ENCODE measurements at regions not wholly inside any gene's neighbourhood (a gene's known extent, or its start where the extent isn't known, plus 50 kb on each side); places are given as distances from the start of the nearest gene placed in this dataset.

DNA sequence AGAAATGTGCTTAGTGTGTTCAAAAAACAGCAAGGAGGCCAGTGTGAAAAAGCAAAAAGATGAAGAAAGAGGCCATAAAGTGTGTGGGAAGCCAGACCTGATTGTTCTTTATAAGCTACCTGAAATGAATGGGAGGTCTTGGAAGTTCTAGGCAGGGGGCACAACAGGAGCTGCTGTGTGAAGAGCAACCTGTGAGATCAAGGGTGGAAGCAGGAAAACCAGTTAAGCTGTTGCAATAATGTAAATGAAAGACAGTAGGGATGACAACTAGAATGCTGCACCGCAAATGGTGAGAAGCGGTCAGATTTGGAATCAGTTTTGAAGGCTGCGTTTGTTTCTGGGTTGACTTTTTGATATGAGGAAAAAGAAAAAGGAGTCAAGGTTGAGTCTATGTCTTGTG, 123.5 kb downstream of the TMEM144 start:
- TF ChIP-seq, protein P1, sequence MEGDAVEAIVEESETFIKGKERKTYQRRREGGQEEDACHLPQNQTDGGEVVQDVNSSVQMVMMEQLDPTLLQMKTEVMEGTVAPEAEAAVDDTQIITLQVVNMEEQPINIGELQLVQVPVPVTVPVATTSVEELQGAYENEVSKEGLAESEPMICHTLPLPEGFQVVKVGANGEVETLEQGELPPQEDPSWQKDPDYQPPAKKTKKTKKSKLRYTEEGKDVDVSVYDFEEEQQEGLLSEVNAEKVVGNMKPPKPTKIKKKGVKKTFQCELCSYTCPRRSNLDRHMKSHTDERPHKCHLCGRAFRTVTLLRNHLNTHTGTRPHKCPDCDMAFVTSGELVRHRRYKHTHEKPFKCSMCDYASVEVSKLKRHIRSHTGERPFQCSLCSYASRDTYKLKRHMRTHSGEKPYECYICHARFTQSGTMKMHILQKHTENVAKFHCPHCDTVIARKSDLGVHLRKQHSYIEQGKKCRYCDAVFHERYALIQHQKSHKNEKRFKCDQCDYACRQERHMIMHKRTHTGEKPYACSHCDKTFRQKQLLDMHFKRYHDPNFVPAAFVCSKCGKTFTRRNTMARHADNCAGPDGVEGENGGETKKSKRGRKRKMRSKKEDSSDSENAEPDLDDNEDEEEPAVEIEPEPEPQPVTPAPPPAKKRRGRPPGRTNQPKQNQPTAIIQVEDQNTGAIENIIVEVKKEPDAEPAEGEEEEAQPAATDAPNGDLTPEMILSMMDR (IDR thresholded peaks at IDR 0.05 in 2 of 3, conservative IDR thresholded peaks at IDR 0.05 in 1 of 3; ENCODE audit: borderline replicate concordance in 1 of 3, insufficient read depth in 1 of 3, low read depth in 2 of 3, low read length in 2 of 3) = no peak
- no peak for TF ChIP-seq EZH2 (IDR thresholded peaks at IDR 0.05)
- TF ChIP-seq YY1 (IDR thresholded peaks at IDR 0.05; ENCODE audit: extremely low read depth, insufficient replicate concordance, low read depth, low read length) = no peak
- TF ChIP-seq, protein P2, sequence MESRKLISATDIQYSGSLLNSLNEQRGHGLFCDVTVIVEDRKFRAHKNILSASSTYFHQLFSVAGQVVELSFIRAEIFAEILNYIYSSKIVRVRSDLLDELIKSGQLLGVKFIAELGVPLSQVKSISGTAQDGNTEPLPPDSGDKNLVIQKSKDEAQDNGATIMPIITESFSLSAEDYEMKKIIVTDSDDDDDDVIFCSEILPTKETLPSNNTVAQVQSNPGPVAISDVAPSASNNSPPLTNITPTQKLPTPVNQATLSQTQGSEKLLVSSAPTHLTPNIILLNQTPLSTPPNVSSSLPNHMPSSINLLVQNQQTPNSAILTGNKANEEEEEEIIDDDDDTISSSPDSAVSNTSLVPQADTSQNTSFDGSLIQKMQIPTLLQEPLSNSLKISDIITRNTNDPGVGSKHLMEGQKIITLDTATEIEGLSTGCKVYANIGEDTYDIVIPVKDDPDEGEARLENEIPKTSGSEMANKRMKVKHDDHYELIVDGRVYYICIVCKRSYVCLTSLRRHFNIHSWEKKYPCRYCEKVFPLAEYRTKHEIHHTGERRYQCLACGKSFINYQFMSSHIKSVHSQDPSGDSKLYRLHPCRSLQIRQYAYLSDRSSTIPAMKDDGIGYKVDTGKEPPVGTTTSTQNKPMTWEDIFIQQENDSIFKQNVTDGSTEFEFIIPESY (IDR thresholded peaks at IDR 0.05; ENCODE audit: extremely low read depth, insufficient replicate concordance, low read length) = no peak
- TF ChIP-seq, protein P3, sequence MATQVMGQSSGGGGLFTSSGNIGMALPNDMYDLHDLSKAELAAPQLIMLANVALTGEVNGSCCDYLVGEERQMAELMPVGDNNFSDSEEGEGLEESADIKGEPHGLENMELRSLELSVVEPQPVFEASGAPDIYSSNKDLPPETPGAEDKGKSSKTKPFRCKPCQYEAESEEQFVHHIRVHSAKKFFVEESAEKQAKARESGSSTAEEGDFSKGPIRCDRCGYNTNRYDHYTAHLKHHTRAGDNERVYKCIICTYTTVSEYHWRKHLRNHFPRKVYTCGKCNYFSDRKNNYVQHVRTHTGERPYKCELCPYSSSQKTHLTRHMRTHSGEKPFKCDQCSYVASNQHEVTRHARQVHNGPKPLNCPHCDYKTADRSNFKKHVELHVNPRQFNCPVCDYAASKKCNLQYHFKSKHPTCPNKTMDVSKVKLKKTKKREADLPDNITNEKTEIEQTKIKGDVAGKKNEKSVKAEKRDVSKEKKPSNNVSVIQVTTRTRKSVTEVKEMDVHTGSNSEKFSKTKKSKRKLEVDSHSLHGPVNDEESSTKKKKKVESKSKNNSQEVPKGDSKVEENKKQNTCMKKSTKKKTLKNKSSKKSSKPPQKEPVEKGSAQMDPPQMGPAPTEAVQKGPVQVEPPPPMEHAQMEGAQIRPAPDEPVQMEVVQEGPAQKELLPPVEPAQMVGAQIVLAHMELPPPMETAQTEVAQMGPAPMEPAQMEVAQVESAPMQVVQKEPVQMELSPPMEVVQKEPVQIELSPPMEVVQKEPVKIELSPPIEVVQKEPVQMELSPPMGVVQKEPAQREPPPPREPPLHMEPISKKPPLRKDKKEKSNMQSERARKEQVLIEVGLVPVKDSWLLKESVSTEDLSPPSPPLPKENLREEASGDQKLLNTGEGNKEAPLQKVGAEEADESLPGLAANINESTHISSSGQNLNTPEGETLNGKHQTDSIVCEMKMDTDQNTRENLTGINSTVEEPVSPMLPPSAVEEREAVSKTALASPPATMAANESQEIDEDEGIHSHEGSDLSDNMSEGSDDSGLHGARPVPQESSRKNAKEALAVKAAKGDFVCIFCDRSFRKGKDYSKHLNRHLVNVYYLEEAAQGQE (IDR thresholded peaks at IDR 0.05; ENCODE audit: low read depth) = no peak
- TF ChIP-seq ELF1 (IDR thresholded peaks at IDR 0.05; ENCODE audit: borderline replicate concordance, low read depth) = no peak
- TF ChIP-seq, protein P4, sequence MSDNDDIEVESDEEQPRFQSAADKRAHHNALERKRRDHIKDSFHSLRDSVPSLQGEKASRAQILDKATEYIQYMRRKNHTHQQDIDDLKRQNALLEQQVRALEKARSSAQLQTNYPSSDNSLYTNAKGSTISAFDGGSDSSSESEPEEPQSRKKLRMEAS (IDR thresholded peaks at IDR 0.05) = no peak
- no peak for TF ChIP-seq POLR2AphosphoS5 (IDR thresholded peaks at IDR 0.05; ENCODE audit: low read depth, low read length)
- TF ChIP-seq, protein P5, sequence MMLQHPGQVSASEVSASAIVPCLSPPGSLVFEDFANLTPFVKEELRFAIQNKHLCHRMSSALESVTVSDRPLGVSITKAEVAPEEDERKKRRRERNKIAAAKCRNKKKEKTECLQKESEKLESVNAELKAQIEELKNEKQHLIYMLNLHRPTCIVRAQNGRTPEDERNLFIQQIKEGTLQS (IDR thresholded peaks at IDR 0.05) = no peak
- no peak for TF ChIP-seq CEBPB (IDR thresholded peaks at IDR 0.05; ENCODE audit: low read depth)
